Central memory CD8-positive, alpha-beta T cell (primary cell): ENCODE measurements at regions not wholly inside any gene's neighbourhood (a gene's known extent, or its start where the extent isn't known, plus 50 kb on each side); places are given as distances from the start of the nearest gene placed in this dataset.
"Not testable (repeated sequence)": the region's sequence is repeated elsewhere in the genome, so short reads cannot be mapped to it uniquely, and the experiment has no call there.

Source experiments
- ATAC-seq: fragments of 150-1000 bp; cut with Tn5 transposase; replicated peaks from 2 replicates; pipeline ENCODE4 v1.10.0; 2022; ENCODE audit warnings: mild to moderate bottlenecking, moderate FRiP score, moderate number of reproducible peaks; ENCODE audit not compliant: poor library complexity, severe bottlenecking; ENCODE audit errors: extremely low read depth
- DNase-seq, 2 donors: peaks; one replicate each; pipeline ENCODE4 v3.0.0; 2021; ENCODE audit warnings: low spot score in 2 of 2
- H3K27ac Mint-ChIP-seq: one replicate; pipeline ENCODE4 v1.8.0; 2022; ENCODE audit warnings: low read depth, mild to moderate bottlenecking, moderate library complexity, mixed read lengths
- H3K27me3 Mint-ChIP-seq: one replicate; pipeline ENCODE4 v1.8.0; 2022; ENCODE audit warnings: mixed read lengths
- H3K36me3 Mint-ChIP-seq: one replicate; pipeline ENCODE4 v1.8.0; 2022; ENCODE audit warnings: mild to moderate bottlenecking, moderate library complexity, mixed read lengths; ENCODE audit not compliant: insufficient read depth
- H3K4me1 Mint-ChIP-seq: one replicate; pipeline ENCODE4 v1.8.0; 2022; ENCODE audit warnings: mixed read lengths
- H3K4me3 Mint-ChIP-seq: one replicate; pipeline ENCODE4 v1.8.0; 2022; ENCODE audit warnings: mild to moderate bottlenecking, moderate library complexity, mixed read lengths
- H3K9me3 Mint-ChIP-seq: one replicate; pipeline ENCODE4 v1.8.0; 2022; ENCODE audit warnings: mixed read lengths

DNA sequence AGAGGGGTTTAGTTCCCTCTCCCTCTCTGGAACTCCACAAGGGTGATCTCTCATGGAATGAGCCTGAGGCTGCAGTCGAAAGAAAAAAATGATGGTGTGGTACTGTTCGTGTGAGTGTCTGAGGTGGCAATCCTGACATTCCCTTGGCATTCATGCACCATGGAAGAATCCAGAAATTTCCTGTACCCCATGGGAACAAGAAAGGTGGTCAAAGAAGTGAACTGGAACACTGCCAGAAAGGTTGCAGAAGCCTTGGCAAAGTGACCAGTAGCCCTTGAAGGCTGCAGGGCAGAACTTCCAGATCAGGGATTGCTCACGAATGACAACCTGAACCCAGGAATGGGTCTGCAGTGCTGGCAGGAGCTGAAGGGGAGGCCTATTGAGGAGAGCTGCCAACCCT, 394.7 kb downstream of the CD83 start:
- H3K36me3 Mint-ChIP-seq = peaks cover 3% of the 10 kb centered on the region
- H3K9me3 Mint-ChIP-seq = no peaks in the 10 kb centered on the region
- H3K27me3 Mint-ChIP-seq = peaks cover 22% of the 10 kb centered on the region
- H3K4me3 Mint-ChIP-seq = no peak overlapping the region
- ATAC-seq = no peak
- no peak for DNase-seq
- no peak overlapping the region for H3K27ac Mint-ChIP-seq
- no peaks in the 10 kb centered on the region for H3K4me1 Mint-ChIP-seq

DNA sequence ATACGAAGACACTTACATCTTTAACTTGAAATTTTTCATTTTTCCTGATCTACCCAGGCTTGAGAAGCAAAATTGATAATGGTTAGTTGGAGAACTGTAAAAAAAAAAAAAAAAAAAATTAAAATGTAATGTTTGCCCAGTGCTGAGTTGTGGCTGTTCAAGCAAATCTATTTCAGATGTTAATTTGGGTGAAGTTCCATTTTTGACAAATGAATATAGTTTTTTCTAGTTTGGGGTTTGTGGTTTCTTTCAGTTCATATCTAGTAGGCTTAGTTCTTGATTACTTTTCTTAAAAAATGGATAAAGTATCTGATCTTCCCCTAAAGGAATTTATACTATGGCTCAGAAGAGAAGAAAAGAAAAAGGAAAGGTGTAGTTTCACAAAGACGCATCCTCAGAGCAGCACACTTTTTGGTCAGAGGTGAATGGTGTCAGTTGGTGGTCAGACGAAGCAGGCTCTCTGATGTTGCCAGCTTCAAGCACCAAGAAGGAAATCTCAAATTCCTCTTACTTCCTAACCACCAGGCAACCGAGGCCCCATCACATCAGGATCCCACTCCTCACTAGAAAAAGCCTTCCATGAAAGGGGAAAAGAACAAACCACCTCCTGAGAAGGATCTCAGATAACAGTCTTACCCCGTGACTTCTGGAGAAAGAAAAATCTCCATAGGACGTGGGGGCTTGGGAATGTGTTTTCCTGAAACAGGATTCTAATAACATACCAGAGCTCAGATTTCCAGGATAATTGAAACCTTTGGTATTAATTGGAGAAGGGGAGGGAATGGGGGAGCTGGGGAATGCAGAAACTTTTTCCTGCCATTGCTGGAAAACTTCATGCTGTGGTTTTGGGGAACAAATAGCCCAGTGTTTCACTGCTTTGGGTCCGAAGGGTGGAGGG, 396.2 kb downstream of the CD83 start:
- H3K4me1 Mint-ChIP-seq = no peaks in the 10 kb centered on the region
- peaks cover 3% of the 10 kb centered on the region for H3K36me3 Mint-ChIP-seq
- no peaks in the 10 kb centered on the region for H3K9me3 Mint-ChIP-seq
- H3K27ac Mint-ChIP-seq = no peak overlapping the region
- H3K4me3 Mint-ChIP-seq = no peak overlapping the region
- DNase-seq (no peak), ATAC-seq (no peak)
- H3K27me3 Mint-ChIP-seq = peaks cover 22% of the 10 kb centered on the region

DNA sequence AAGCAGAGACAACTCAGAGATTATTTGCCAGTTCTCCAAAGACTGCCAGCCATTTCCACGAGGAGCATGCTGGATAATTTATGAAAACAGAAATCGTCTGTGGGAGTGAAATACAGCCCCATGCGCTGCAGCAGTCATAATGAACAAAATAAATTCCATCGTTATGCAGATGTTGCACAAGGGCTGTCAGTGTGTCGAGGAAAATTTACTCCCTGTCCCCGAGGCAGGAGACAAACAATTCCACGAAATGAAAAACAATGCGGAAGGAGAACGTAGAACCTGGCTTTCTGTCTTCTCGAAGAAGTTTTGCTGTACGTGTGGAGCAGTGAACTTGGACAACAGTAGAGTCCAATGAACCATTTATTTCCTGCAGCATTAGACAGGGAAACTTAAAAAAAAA, 399.4 kb downstream of the CD83 start:
- H3K27ac Mint-ChIP-seq = no peak overlapping the region
- no peaks in the 10 kb centered on the region for H3K36me3 Mint-ChIP-seq
- no peaks in the 10 kb centered on the region for H3K9me3 Mint-ChIP-seq
- no peak overlapping the region for H3K4me3 Mint-ChIP-seq
- ATAC-seq = no peak
- no peak for DNase-seq
- H3K4me1 Mint-ChIP-seq = no peaks in the 10 kb centered on the region
- H3K27me3 Mint-ChIP-seq = peaks cover 4% of the 10 kb centered on the region

DNA sequence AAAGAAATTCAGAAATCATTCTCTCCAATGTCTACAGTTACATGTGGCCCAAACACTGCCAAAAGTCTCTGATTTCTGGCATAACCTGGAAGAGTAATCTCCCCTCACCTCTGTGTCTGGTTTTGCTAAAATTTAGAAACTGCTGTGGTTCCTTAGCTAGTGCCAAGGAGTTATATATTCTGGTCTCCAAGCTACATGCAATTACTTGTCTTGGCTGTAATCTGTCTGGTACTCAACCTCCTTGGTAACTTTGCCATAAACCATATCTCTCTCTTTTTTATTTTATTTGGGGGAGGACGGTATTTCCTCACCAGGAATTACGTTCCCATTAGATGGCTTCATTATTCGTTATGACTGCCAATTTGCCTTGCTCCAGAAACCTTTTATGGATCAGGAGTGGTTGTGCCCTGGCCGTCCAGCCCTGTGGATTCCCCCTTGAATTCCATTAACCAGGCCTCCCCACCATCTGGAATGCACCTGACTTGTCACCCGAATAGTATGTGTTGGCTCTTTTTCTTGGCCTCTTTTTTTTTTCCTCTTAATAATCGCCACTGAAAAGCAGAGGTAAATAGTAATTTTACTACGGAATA, 400.0 kb downstream of the CD83 start:
- Mint-ChIP-seq H3K4me3 (no peak overlapping the region), H3K27ac (no peak overlapping the region), H3K36me3 (no peaks in the 10 kb centered on the region), H3K4me1 (no peaks in the 10 kb centered on the region), H3K9me3 (no peaks in the 10 kb centered on the region), H3K27me3 (no peaks in the 10 kb centered on the region)
- ATAC-seq (no peak), DNase-seq (no peak)

DNA sequence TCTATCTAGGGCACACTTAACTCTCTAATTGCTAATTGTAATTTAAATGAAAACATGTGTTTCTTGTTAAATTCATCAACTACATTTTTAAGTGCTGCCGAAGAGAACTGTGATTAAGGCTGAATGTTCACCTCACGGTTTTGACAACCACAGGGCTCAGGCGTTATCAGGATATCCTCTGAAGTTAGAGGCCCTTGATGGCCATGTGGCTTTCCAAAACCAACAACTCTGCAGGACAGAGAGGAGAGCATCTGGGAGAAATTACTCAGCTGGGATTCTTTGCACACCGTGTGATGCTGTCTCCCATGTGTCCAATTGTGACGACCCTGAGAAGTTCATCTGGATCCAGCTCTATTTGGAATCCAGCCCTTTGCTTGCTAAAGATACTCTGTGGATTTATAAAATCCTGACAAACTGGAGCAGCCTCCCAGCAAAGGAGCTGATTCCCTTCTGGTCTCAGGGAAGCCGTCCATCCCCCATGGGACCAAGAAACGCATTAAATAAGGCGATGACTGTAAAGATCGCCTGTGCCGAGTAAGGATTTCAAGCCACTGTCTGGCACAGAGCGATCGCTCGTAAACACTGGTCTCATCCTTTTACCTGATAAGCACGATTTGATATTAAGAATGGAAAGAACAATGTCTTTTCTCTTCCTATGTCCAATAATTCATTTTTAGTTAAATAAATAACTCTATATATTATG, 401.1 kb downstream of the CD83 start:
- H3K9me3 Mint-ChIP-seq = no peaks in the 10 kb centered on the region
- no peaks in the 10 kb centered on the region for H3K27me3 Mint-ChIP-seq
- no peak overlapping the region for H3K4me3 Mint-ChIP-seq
- DNase-seq (no peak), ATAC-seq (no peak)
- H3K4me1 Mint-ChIP-seq = no peaks in the 10 kb centered on the region
- no peak overlapping the region for H3K27ac Mint-ChIP-seq
- no peaks in the 10 kb centered on the region for H3K36me3 Mint-ChIP-seq

DNA sequence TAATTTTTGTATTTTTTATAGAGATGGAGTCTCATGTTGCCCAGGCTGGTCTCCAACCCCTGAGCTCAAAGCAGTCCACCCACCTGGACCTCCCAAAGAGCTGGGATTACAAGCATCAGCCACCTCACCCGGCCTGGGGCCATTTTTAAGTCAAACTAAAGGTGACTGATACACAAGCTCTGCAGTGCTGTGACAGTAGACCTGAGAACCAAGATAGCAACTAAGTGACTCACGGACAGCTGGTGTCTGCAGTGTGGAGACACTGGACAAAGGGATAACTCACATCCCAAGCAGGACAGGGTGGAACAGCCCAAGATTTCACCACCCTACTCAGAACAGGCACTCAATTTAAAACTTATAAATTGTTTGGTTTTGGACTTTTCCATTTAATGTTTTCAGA, 402.5 kb downstream of the CD83 start:
- H3K4me1 Mint-ChIP-seq = no peaks in the 10 kb centered on the region
- no peak overlapping the region for H3K27ac Mint-ChIP-seq
- DNase-seq = no peak
- no peaks in the 10 kb centered on the region for H3K36me3 Mint-ChIP-seq
- H3K4me3 Mint-ChIP-seq = no peak overlapping the region
- H3K9me3 Mint-ChIP-seq = no peaks in the 10 kb centered on the region
- no peak for ATAC-seq
- no peaks in the 10 kb centered on the region for H3K27me3 Mint-ChIP-seq

DNA sequence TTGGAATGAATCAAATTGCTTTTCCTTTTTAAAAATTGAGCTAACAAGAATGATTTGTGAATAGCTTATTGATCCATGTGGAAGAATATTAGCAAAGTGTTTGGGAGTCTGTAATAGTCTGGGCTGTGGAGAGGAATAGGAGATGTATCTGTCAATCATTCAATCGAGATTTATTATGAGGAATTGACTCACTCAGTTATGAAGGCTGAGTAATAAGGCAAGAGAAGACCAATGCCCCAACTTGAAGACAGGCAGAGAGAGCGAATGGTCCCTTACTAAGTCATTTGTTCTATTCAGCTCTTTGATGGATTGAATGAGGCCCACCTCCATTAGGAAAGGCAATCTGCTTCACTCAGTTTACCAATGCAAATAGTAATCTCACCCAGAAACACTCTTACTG, 403.0 kb downstream of the CD83 start:
- no peak overlapping the region for H3K4me3 Mint-ChIP-seq
- DNase-seq = no peak
- H3K27me3 Mint-ChIP-seq = no peaks in the 10 kb centered on the region
- no peak overlapping the region for H3K27ac Mint-ChIP-seq
- H3K4me1 Mint-ChIP-seq = no peaks in the 10 kb centered on the region
- ATAC-seq = no peak
- no peaks in the 10 kb centered on the region for H3K36me3 Mint-ChIP-seq
- no peaks in the 10 kb centered on the region for H3K9me3 Mint-ChIP-seq

DNA sequence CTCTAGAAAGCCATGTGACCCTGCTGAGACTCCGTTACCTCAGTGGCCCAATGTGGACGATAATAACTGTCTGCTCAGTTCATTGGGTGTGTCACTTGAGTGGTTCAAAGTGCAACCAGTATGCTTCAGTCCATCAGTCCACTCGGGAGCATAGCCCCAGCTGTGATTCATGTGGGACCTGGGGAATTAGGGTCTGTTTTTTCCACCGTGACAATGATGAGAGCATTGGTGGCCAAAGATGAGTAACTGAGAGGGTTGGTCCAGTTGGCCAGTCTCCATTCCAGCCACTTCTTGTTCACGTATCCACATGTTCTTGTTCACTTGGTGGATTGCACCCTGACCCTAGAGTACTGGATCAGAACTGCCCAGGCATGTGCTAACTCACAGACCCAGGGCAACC, 403.6 kb downstream of the CD83 start:
- Mint-ChIP-seq H3K27me3 (no peaks in the 10 kb centered on the region), H3K27ac (no peak overlapping the region)
- ATAC-seq = no peak

DNA sequence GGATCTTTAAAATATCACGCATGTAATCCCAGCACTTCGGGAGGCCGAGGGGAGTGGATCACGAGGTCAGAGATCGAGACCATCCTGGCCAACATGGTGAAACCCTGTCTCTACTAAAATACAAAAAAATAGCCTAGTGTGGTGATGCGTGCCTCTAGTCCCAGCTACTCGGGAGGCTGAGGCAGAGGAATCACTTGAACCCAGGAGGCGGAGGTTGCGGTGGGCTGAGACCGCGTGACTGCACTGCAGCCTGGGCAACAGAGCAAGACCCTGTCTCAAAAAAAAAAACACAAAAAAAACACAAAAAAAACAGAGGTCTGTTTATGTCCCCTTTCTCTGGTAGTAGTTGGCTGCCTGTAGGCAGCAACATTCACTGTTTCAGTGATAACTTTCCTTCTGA, 404.3 kb downstream of the CD83 start:
- H3K27ac Mint-ChIP-seq, H3K4me3 Mint-ChIP-seq, H3K9me3 Mint-ChIP-seq, H3K4me1 Mint-ChIP-seq, H3K27me3 Mint-ChIP-seq, DNase-seq, ATAC-seq, H3K36me3 Mint-ChIP-seq: not testable (repeated sequence)

More for the DNA sequence above, 403.6 kb downstream of the CD83 start:
- Mint-ChIP-seq H3K9me3 (no peaks in the 10 kb centered on the region), H3K36me3 (no peaks in the 10 kb centered on the region), H3K4me3 (no peak overlapping the region), H3K4me1 (no peaks in the 10 kb centered on the region)
- no peak for DNase-seq

DNA sequence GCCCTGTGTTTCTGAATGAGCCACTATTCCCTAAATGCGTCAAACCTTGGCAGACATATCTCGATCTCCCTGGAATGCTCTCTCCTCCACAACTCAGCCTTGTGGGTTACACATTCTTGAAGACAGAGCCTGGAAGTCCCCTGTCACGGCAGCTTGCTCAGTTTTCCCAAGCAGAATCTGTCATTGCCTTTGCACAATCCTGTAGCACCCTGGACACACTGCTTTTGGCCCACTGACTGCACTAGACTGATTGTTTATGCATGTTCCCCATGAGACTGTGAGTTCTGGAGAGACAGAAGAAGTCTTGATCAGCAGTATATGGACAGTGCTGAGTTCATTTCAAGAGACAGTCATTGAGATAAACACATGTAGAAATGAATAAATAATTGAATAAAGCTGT, 406.7 kb downstream of the CD83 start:
- no peak for DNase-seq
- ATAC-seq = no peak
- no peaks in the 10 kb centered on the region for H3K36me3 Mint-ChIP-seq
- H3K4me3 Mint-ChIP-seq = no peak overlapping the region
- no peaks in the 10 kb centered on the region for H3K27me3 Mint-ChIP-seq
- peaks cover 6% of the 10 kb centered on the region for H3K9me3 Mint-ChIP-seq
- no peaks in the 10 kb centered on the region for H3K4me1 Mint-ChIP-seq
- no peak overlapping the region for H3K27ac Mint-ChIP-seq

DNA sequence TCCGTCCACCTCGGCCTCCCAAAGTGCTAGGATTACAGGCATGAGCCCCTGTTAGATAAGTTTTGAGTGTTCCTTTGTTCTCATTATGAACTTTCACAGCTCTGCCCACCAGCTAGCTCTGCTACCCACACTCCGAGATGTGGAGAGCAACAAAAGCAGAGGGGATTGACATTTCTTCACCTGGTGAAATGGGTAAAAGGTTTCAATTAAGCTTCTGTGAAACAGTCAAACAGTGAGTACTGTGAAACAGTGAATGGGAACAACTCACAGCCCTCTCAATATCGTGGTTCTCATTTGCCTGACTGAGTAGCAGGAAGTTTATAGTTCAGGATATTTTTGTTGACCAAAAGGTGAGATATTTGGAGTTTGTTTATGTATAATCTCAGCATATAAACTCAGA, 412.8 kb downstream of the CD83 start:
- no peaks in the 10 kb centered on the region for H3K36me3 Mint-ChIP-seq
- H3K4me1 Mint-ChIP-seq = no peaks in the 10 kb centered on the region
- DNase-seq (no peak), ATAC-seq (no peak)
- H3K4me3 Mint-ChIP-seq = no peak overlapping the region
- peaks cover 6% of the 10 kb centered on the region for H3K9me3 Mint-ChIP-seq
- no peak overlapping the region for H3K27ac Mint-ChIP-seq
- no peaks in the 10 kb centered on the region for H3K27me3 Mint-ChIP-seq

DNA sequence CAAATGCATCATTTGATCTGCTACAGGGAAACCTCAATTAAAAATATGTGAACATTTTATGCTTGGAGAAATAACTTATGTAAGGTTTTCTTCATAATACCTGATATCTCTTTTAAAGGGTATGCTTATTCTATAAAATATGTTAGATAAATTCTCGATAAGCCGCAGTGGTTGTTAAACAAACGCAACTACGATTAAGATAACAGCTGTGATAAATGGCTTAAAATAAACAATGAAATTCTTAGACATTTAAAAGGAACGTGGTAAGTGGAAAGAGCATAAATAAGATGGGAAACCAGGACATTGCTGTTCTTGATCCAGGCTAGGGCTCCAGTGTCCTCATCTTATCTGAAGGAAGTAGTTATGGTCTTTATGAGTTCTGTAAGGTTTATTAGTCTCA, 415.9 kb downstream of the CD83 start:
- H3K4me3 Mint-ChIP-seq = no peak overlapping the region
- no peak overlapping the region for H3K27ac Mint-ChIP-seq
- no peaks in the 10 kb centered on the region for H3K4me1 Mint-ChIP-seq
- DNase-seq = no peak
- H3K9me3 Mint-ChIP-seq = no peaks in the 10 kb centered on the region
- no peak for ATAC-seq
- no peaks in the 10 kb centered on the region for H3K27me3 Mint-ChIP-seq
- H3K36me3 Mint-ChIP-seq = no peaks in the 10 kb centered on the region

DNA sequence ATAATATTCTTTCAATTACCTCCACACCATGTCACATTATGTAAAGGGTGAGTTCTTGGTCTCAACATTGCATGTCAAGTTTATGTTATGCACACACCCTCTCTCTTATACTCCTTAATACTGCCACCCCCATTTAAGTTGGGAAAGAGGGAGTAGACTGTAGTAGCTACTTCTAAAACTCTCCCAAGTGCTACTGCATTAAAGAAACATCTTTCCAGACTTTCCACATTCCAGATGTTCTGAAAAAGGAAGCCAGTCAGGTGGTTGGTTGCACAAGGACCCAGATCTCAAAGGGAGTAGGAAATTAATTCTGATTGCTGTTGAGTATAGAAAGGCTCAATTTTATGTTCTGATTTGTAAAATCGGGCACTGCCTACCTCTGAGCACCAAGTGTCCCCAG, 419.5 kb downstream of the CD83 start:
- DNase-seq = no peak

More for the DNA sequence above, 419.5 kb downstream of the CD83 start:
- no peaks in the 10 kb centered on the region for H3K36me3 Mint-ChIP-seq
- H3K27me3 Mint-ChIP-seq = no peaks in the 10 kb centered on the region
- H3K27ac Mint-ChIP-seq = no peak overlapping the region
- no peaks in the 10 kb centered on the region for H3K9me3 Mint-ChIP-seq
- no peak overlapping the region for H3K4me3 Mint-ChIP-seq
- no peak for ATAC-seq
- no peaks in the 10 kb centered on the region for H3K4me1 Mint-ChIP-seq
